ENCODE measurements at regions not wholly inside any gene's neighbourhood (a gene's known extent, or its start where the extent isn't known, plus 50 kb on each side); places are given as distances from the start of the nearest gene placed in this dataset.

DNA sequence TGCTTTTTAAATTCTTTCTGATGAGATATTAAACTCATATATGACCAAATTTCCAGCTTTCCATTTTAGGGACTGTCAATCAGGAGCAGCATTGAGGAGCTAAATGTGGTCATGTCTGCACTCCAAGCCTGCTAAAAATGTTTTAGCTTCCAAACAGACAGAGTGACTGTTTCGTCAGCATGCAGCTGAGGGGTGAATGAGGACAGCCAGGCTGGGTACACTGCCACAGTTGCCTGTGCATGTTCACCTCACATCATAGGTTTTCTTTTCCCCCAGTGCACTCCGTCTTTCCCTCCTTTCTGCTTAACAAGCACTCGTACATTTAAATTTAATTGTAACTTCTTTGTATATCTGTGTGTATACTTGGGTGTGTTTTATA lies 138.1 kb downstream of the ARRDC3 start (continued):
- TF ChIP-seq CHD1 (IDR thresholded peaks at IDR 0.05; ENCODE audit: low read depth, low read length) (no peak), EZH2 (IDR thresholded peaks at IDR 0.05; ENCODE audit: low read depth, low read length, severe bottlenecking) (no peak), MAFK (IDR thresholded peaks at IDR 0.05; ENCODE audit: low read depth, low read length) (no peak), RFX5 (IDR thresholded peaks at IDR 0.05; ENCODE audit: borderline replicate concordance, low read depth, low read length) (no peak), HDAC2 (IDR thresholded peaks at IDR 0.05; ENCODE audit: borderline replicate concordance in 1 of 2, low read depth in 2 of 2, low read length in 2 of 2) (no peak), TAF7 (optimal IDR thresholded peaks at IDR 0.05; ENCODE audit: borderline replicate concordance, low read depth, low read length) (no peak), ASH2L (IDR thresholded peaks at IDR 0.05; ENCODE audit: low read length) (no peak)

Measured in H1 (cell line).